K562 (cell line): ENCODE measurements at regions not wholly inside any gene's neighbourhood (a gene's known extent, or its start where the extent isn't known, plus 50 kb on each side); places are given as distances from the start of the nearest gene placed in this dataset.

Experiments
- ATAC-seq: fragments of 200-7000 bp; cut with Tn5 transposase; 3 replicates; pipeline ENCODE4 v1.9.1; 2020; ENCODE audit warnings: moderate library complexity
- BruUV-seq: library from RNA; stranded (reverse); fragments of 400-500 nt; replicated peaks from 2 replicates; lab custom pipeline; 2021; lab: Mats Ljungman, UMichigan
- CTCF ChIA-PET: fragments of 300-600 bp; formaldehyde crosslinking; extraction: SDS; loops from one replicate; lab custom pipeline; 2021; ENCODE audit warnings: low intra/inter-chr PET ratio; lab: Yijun Ruan, JAX
- POLR2A ChIA-PET: fragments of 300-600, 350-650 bp; sonication (Branson Sonifier 250); formaldehyde crosslinking; extraction: SDS; loops from one replicate; lab custom pipeline; 2021; ENCODE audit warnings: antibody characterized with exemption, inconsistent platforms; lab: Yijun Ruan, JAX
- DNase-seq, 4 experiments: peaks; one replicate each; pipeline versions ENCODE4 v3.0.0 to v3.0.0-alpha.2; 2011 to 2018; ENCODE audit warnings: low spot score in 3 of 4, mixed read lengths in 3 of 4; ENCODE audit errors: extremely low read depth in 1 of 4
- FAIRE-seq: peaks from 2 replicates; lab custom pipeline; 2011; peaks lifted over from hg19 to GRCh38; lab: Jason Lieb, UNC
- H2AFZ ChIP-seq: 2 replicates; pipeline ENCODE4 v1.6.0; 2011; ENCODE audit warnings: low read depth, low read length, control low read depth, inconsistent platforms
- H3K27ac ChIP-seq: fragments of 200-600 bp; 3 replicates; pipeline ENCODE4 v1.8.0; 2011; ENCODE audit warnings: low read depth, mild to moderate bottlenecking, control low read depth, inconsistent platforms, low read length, moderate library complexity, mixed read lengths; ENCODE audit errors: extremely low read depth
- H3K27me3 ChIP-seq, 2 experiments: fragments of 300-600 bp in 1 of 2; 2 replicates in 1 of 2; 3 replicates in 1 of 2; pipeline versions ENCODE4 v1.6.0 to v1.8.0; 2011; ENCODE audit warnings: inconsistent platforms in 2 of 2, low read length in 2 of 2, mild to moderate bottlenecking in 1 of 2, mixed read lengths in 1 of 2, moderate library complexity in 1 of 2; ENCODE audit not compliant: control insufficient read depth in 2 of 2, insufficient read depth in 2 of 2
- H3K36me3 ChIP-seq: fragments of 300-600 bp; 3 replicates; pipeline ENCODE4 v1.8.0; 2011; ENCODE audit warnings: mild to moderate bottlenecking, low read length, inconsistent platforms; ENCODE audit not compliant: control insufficient read depth, insufficient read depth
- H3K4me1 ChIP-seq, 2 experiments: fragments of 200-600 bp in 1 of 2; replicated peaks in 1 of 2; 2 replicates in 1 of 2; 3 replicates in 1 of 2; pipeline versions ENCODE4 v1.5.1 to v1.8.0; 2011; ENCODE audit warnings: inconsistent platforms in 2 of 2, low read length in 2 of 2, mild to moderate bottlenecking in 1 of 2, mixed read lengths in 1 of 2, moderate library complexity in 1 of 2; ENCODE audit not compliant: control insufficient read depth in 2 of 2, insufficient read depth in 2 of 2
- H3K4me2 ChIP-seq: 2 replicates; pipeline ENCODE4 v1.6.1; 2011; ENCODE audit warnings: low read length, control low read depth, inconsistent platforms, mixed read lengths; ENCODE audit not compliant: insufficient read depth
- H3K4me3 ChIP-seq: fragments of 200-600 bp; sonication (generic), shearing (Covaris generic); 2 replicates; pipeline ENCODE4 v1.5.1; 2016; ENCODE audit warnings: control low read depth, inconsistent platforms
- H3K79me2 ChIP-seq: fragments of 200-600 bp; 3 replicates; pipeline ENCODE4 v1.8.0; 2011; ENCODE audit warnings: low read length, inconsistent platforms; ENCODE audit not compliant: control insufficient read depth, insufficient read depth
- H3K9ac ChIP-seq, 2 experiments: 2 replicates each; pipeline versions ENCODE4 v1.6.0 to v1.6.1; 2011; ENCODE audit warnings: low read depth in 2 of 2, low read length in 2 of 2, control low read depth in 1 of 2, inconsistent platforms in 1 of 2, mild to moderate bottlenecking in 1 of 2, mixed read lengths in 1 of 2; ENCODE audit not compliant: insufficient read depth in 1 of 2
- H3K9me1 ChIP-seq: one replicate; pipeline ENCODE4 v1.6.0; 2011; ENCODE audit warnings: inconsistent platforms, mild to moderate bottlenecking, low read length, moderate library complexity; ENCODE audit not compliant: control insufficient read depth, insufficient read depth
- H3K9me3 ChIP-seq: replicated peaks from 2 replicates; pipeline ENCODE4 v1.5.1; 2011; ENCODE audit warnings: low read depth, low read length, inconsistent platforms; ENCODE audit not compliant: control insufficient read depth, insufficient read depth
- H4K20me1 ChIP-seq: replicated peaks from 2 replicates; pipeline ENCODE4 v1.6.1; 2011; ENCODE audit warnings: low read length, inconsistent platforms, mixed read lengths; ENCODE audit not compliant: control insufficient read depth, insufficient read depth
- BRF1 ChIP-seq: IDR thresholded peaks from 3 replicates; pipeline ENCODE4 v1.6.1; 2011; ENCODE audit warnings: borderline replicate concordance, mild to moderate bottlenecking; ENCODE audit not compliant: insufficient read length; ENCODE audit errors: extremely low read depth
- CBX1 ChIP-seq: sonication (generic); IDR thresholded peaks from 2 replicates; pipeline ENCODE4 v1.6.1; 2016; ENCODE audit warnings: antibody characterized with exemption, low read depth, mild to moderate bottlenecking
- HDAC3 ChIP-seq: fragments of 450-650 bp; IDR thresholded peaks from 2 replicates; pipeline ENCODE4 v1.6.1; 2018; ENCODE audit warnings: borderline replicate concordance, mild to moderate bottlenecking, moderate library complexity; ENCODE audit not compliant: partially characterized antibody
- HIVEP1 ChIP-seq: fragments of 250-450 bp; sonication (Bioruptor Pico); IDR thresholded peaks from 2 replicates; pipeline ENCODE4 v1.4.0; 2020; ENCODE audit warnings: mild to moderate bottlenecking
- HLTF ChIP-seq: fragments of 450-650 bp; IDR thresholded peaks from 2 replicates; pipeline ENCODE4 v1.6.1; 2016
- HMG20A ChIP-seq: fragments of 450-650 bp; formaldehyde crosslinking; conservative IDR thresholded peaks from 2 replicates; pipeline ENCODE4 v1.4.0; 2020; ENCODE audit warnings: mild to moderate bottlenecking, mixed read lengths
- POLR2H ChIP-seq: IDR thresholded peaks from 2 replicates; pipeline ENCODE4 v1.6.1; 2016; ENCODE audit warnings: missing genetic modification characterization, low read depth, mild to moderate bottlenecking, control low read depth, missing compliant biosample characterization, moderate library complexity
- PTBP1 ChIP-seq: fragments of 200-400 bp; formaldehyde crosslinking; IDR thresholded peaks from 2 replicates; pipeline ENCODE4 v1.6.1; 2017; ENCODE audit warnings: low read depth, low read length
- SREBF2 ChIP-seq: sonication (generic); formaldehyde crosslinking; IDR thresholded peaks from 2 replicates; pipeline ENCODE4 v1.4.0; 2020; ENCODE audit warnings: mild to moderate bottlenecking, missing genetic modification reagents
- ZNF184 ChIP-seq: sonication (generic); formaldehyde crosslinking; IDR thresholded peaks from 2 replicates; pipeline ENCODE4 v1.5.0; 2020; ENCODE audit warnings: missing genetic modification reagents
- ZNF354B ChIP-seq: fragments of 250-450 bp; sonication (Bioruptor Pico); IDR thresholded peaks from 2 replicates; pipeline ENCODE4 v1.4.0; 2020
- ZSCAN29 ChIP-seq: fragments of 450-650 bp; IDR thresholded peaks from 2 replicates; pipeline ENCODE4 v1.6.1; 2017
- in situ Hi-C: fragments of 300-500 bp; cut with MboI; formaldehyde crosslinking; loops from 4 replicates; pipeline ENCODE4 v1.15.0; 2018; ENCODE audit warnings: inconsistent platforms, mixed read lengths
- intact Hi-C: fragments of 100-400 bp; cut with micrococcal nuclease; formaldehyde crosslinking; loops from 2 replicates; pipeline ENCODE4 v1.14.2; 2022
- TF ChIP-seq, protein P1 (sequence below): fragments of 200-800 bp; sonication (Bioruptor generic); IDR thresholded peaks from 2 replicates; pipeline ENCODE4 v1.6.1; 2017; ENCODE audit warnings: missing genetic modification characterization, missing compliant biosample characterization
- TF ChIP-seq, protein P2 (sequence below): sonication (generic); formaldehyde crosslinking; IDR thresholded peaks from 2 replicates; pipeline ENCODE4 v1.8.1; 2023; ENCODE audit warnings: mild to moderate bottlenecking, missing genetic modification reagents
- TF ChIP-seq, protein P3 (sequence below), 3 experiments: fragments of 200-800 bp in 1 of 3; sonication (Bioruptor generic) in 1 of 3; sonication (generic) in 1 of 3; formaldehyde crosslinking in 1 of 3; IDR thresholded peaks; 2 replicates each; pipeline versions ENCODE4 v1.6.1 to v1.8.0; 2016 to 2022; ENCODE audit warnings: mild to moderate bottlenecking in 2 of 3, missing compliant biosample characterization in 2 of 3, missing genetic modification characterization in 2 of 3, missing genetic modification reagents in 1 of 3

DNA sequence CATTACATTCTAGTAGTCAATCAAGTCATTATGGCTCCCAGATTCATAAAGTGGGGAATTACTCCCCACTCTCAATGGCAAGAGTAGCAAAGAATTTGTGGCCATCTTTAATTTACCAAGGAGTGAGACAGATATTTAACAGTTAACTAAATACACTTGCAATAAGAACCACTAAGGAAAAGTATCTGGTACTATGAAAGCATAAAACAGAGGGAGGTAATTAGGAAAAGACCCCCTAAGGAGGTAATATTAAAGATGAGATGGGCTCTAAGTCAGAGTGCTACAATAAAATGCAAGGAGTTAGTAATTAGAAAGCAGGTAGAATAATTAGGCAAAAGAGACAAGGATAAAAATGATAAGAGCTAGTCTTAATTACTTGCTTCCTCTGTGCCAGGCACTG, 301.9 kb downstream of the CHL1 start:
- TF ChIP-seq, protein P1, sequence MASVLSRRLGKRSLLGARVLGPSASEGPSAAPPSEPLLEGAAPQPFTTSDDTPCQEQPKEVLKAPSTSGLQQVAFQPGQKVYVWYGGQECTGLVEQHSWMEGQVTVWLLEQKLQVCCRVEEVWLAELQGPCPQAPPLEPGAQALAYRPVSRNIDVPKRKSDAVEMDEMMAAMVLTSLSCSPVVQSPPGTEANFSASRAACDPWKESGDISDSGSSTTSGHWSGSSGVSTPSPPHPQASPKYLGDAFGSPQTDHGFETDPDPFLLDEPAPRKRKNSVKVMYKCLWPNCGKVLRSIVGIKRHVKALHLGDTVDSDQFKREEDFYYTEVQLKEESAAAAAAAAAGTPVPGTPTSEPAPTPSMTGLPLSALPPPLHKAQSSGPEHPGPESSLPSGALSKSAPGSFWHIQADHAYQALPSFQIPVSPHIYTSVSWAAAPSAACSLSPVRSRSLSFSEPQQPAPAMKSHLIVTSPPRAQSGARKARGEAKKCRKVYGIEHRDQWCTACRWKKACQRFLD (CRISPR knock-in tag): no peak
- TF ChIP-seq, protein P2, sequence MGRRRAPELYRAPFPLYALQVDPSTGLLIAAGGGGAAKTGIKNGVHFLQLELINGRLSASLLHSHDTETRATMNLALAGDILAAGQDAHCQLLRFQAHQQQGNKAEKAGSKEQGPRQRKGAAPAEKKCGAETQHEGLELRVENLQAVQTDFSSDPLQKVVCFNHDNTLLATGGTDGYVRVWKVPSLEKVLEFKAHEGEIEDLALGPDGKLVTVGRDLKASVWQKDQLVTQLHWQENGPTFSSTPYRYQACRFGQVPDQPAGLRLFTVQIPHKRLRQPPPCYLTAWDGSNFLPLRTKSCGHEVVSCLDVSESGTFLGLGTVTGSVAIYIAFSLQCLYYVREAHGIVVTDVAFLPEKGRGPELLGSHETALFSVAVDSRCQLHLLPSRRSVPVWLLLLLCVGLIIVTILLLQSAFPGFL: no peak
- TF ChIP-seq CBX1: no peak
- TF ChIP-seq BRF1: no peak
- no peak for TF ChIP-seq HLTF
- no peak for TF ChIP-seq ZNF354B
- TF ChIP-seq ZNF184: no peak
- TF ChIP-seq, protein P3, sequence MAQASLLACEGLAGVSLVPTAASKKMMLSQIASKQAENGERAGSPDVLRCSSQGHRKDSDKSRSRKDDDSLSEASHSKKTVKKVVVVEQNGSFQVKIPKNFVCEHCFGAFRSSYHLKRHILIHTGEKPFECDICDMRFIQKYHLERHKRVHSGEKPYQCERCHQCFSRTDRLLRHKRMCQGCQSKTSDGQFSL (CRISPR knock-in tag; IDR thresholded peaks at IDR 0.05): no peak
- TF ChIP-seq, protein P3 (tag; IDR thresholded peaks at IDR 0.05): no peak
- TF ChIP-seq POLR2H: no peak
- no peak for TF ChIP-seq HDAC3
- TF ChIP-seq HIVEP1 (CRISPR knock-in tag): no peak
- TF ChIP-seq HMG20A (CRISPR knock-in tag): no peak
- no peak for TF ChIP-seq PTBP1
- TF ChIP-seq SREBF2 (CRISPR knock-in tag): no peak
- TF ChIP-seq ZSCAN29: no peak
- intact Hi-C loops: no loop called here

More for the DNA sequence above, 301.9 kb downstream of the CHL1 start:
- FAIRE-seq (no peak), DNase-seq (no peak), ATAC-seq (no peak)
- Histone ChIP-seq H3K9me3 (no peaks in the 10 kb centered on the region; the same call in none of the 2 replicates), H3K27ac (no peak overlapping the region), H3K4me1 (no peaks in the 10 kb centered on the region), H3K4me3 (no peak overlapping the region), H3K9me1 (no peaks in the 10 kb centered on the region), H3K9ac (no peak overlapping the region), H4K20me1 (no peaks in the 10 kb centered on the region), H3K79me2 (no peaks in the 10 kb centered on the region), H2AFZ (no peak overlapping the region), H3K36me3 (no peaks in the 10 kb centered on the region), H3K4me2 (no peak overlapping the region), H3K27me3 (no peaks in the 10 kb centered on the region)
- ChIA-PET CTCF (no interaction called here), POLR2A (no interaction called here)
- in situ Hi-C loops: no loop called here
- no TSS peak for BruUV-seq
